ENCODE measurements at regions not wholly inside any gene's neighbourhood (a gene's known extent, or its start where the extent isn't known, plus 50 kb on each side); places are given as distances from the start of the nearest gene placed in this dataset.

DNA sequence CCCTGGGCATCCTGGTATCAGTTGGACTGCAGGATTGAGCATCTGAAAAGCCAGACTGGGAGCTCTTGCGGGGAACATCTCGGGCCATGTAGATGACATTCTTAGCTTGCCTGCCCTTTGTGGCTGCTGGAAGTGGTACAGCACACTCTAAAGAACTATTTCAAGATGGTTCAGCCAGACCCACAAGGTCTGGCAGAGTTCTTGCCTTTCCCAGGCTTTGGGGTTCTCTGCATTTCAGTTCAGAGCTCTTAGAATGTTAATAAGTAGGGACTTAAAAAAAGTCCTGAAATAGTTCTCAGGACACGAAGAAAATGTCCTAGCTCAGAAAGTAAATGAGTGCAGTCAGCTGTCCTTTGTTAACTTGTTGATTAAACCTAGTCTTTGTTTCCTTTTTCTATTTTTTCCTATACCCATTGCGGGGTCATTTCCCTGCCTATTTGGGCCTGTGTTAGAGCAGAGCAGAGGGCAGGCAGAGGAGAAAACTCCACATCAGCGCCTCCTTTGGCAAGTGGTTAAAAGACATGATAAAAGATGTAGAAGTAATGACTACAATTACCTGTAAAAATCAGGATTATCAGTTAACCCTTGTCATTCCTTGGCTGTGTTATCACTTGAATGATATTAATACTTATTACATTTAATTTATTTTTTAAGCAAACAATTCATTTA lies 291.5 kb downstream of the ZSWIM6 start:
- DNase-seq: no peak

DNA sequence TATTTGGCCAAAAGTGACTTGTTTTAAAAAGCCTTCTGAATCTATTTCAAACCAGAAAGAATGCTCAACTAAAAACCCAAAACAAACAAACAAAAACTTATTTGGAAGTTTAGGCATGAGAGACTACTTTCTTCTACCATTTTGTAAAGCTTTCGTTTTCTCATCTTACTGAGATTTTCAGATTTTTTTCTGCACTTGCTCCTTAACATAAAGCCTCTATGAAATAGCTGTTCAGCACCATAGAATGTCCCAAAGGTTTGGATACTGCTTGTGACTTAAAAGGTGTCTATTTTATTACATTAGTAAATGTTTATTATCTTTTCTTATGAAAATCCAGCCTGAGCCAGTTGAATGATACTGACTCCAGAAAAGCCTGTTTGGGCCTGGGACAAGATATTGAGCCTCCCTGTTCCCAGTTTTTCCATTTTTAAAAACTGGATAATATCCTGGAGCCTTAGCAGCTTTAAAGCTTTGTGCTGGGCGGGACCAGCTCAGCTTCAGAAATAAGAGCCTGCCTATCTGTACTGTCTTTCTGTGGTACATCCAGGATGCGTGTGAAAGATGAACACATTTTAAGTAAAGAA lies 292.6 kb downstream of the ZSWIM6 start:
- DNase-seq: no peak

DNA sequence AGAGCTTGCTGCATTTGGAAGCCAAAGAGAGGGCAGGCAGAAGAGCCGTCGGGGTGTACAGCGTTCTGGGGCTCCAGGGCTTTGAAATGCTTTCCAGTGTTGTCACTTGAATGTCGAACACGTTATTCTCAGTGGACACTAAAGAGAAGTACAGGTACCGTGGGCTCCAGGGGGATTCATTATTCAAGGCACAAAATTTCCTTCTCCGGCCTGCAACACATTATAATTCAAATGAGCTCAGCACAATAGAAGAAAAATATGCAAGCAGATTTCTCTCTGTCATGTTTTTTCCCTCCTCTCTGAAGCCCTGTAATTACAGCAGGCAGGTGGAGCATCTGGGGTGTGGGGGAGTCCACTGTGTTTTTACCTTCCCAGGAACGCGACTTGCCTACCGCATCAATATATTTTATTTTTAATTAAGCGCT lies 293.1 kb downstream of the ZSWIM6 start:
- no peak for DNase-seq

DNA sequence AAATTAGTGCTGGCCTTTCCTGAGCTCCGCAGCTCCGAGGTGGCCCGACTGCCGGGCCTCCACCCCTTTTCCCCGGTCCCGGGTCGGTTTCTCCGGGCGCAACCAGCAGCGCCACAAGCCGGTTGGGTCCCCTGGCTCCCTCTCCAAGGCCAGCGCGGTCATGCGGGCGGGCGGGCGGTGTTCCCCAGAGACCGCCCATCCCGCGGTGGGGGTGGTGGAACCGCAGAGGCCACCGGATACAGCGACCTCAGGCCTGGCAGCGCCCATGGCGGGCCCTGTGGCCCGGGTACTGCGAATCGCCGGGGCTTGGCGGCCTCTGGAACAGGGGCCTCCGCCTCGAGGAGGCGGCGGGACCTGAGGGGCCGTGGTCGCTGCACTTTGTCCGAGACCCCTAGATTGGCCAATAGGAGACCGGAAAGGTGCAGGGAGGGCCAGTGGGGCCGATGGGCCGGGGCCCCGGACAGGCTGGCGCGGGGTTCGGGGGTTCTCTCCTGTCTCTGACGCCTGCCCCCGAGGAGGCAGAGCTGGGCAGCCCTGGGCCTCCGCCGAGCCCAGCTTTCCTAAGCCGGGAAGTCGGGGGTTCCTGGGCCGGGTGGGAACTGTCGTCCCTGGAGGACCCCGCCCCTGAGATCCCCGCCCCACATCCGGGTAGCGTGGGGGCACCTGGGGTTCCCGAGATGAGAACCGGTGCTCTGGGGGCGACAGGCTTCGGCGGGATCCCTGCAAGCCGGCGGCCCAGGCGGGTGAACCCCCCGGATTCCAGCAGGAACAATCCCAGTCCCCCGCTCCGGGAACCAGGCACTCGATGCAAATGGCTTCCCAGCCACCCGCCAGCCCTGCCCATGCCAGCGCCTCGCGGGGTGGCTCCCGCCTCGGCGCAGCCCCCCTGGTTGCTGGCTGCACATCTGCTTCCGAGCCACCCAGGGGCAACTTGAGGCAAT lies 293.9 kb downstream of the ZSWIM6 start:
- DNase-seq: peak; percentile 61 to 65

DNA sequence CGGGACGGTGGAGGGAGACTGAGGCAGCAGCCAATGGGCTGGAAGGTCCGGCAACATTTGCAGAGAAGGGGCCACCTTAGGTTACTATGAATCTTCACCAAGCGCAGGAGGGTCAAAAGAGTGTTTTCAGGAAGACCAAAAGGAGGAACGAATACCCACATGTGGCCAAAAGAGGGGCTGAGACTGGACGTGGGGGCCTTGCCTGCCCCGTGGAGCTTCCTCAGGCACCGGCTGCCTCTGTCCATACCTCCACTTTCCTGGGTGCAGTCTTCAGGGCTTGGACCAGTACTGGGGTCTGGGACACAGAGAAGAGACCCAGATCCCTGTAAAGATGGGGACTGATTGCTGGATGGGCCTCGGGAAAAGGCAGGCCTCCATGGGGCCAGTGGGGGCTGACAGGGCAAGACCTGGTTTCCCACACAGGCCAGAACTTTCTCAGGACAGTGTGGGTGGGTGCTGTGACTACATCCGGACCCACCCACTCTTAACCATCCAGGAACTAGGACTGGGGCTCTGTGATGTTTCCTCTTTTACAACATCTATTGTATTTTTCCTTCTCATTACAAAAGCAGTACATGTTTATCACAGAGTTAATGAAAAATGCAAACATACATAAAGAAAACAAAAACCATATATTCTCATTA lies 294.7 kb downstream of the ZSWIM6 start:
- peak in 1 of 2 experiments; percentile 25 for DNase-seq

DNA sequence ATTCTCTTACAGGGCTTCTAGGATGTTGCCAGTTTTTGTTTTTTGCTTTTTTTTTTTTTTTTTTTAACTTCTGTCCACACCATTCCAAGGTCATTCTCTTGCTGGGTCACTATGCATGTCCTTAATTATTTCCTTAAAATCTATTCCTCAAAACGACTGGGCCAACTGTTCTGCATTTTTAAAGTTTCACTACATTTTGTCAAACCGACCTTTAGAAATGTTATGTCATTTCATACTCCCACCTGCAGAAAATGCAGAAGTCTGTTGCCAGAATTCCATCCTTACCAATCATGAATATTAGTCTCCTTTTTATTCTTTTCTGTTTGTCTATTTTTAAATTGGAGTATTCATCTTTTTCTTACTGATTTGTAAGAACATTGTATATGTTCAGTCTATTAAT lies 295.5 kb downstream of the ZSWIM6 start:
- no peak for DNase-seq

DNA sequence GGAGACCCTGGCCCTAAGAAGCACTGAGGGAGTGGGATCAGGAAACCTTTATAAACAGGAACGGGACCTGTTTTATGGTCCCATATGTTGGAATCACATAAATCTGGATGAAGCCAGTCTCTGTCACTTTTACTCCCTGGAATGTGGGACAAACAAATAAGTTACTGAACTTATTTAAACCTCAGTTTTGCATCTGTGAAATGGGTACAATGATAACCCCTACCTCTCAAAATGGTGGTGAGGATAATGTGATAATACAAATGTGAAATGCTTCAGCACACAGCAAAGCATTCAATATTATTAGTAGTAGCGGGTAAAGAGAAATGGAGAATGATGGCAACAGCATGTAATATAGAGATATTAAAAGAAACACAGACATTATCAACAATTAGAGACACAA lies 298.9 kb downstream of the ZSWIM6 start:
- no peak for DNase-seq

DNA sequence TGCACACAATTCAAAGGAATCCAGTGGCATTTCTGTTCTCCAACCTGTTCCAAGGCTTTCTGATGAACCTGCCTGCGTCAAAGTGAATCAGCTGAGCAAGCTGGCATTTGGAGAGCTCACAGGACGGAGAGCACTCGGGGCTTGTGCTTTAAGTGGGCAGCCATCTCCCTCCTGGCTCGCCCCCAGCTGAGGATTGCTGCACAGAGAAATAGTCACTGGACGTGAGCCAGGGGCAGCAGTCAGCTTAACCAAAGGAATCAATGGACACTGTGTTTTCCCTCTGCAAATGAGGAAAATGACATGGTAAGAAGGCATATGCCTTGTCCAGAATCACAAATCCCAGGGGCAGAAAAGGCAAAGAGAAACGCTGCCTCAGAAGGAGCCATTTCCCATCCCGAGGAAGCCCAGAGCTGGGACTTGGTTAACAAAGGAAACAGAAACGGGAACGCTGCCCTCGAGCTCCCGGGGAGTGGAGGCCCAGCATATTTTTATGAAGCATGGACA lies 299.4 kb downstream of the ZSWIM6 start:
- no peak for DNase-seq

DNA sequence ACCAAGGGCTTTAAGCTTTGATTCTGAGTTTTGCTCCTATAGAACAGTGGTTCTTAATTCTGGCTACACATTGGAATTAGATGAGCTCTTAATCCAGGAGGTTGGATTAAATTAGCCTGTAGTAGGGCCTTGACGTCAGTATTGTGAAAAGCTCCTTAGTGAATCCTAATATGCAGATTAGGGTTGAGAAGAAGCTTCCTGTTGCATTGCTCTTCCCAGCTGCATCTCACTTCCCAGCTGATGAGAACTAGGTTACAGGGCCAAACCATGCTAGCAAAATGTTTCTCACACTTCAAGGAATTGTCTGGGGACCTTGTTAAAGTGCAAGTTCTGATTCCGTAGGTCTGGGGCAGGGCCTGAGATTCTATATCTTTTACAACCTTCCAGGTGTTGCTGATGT lies 300.0 kb downstream of the ZSWIM6 start:
- DNase-seq: no peak

DNA sequence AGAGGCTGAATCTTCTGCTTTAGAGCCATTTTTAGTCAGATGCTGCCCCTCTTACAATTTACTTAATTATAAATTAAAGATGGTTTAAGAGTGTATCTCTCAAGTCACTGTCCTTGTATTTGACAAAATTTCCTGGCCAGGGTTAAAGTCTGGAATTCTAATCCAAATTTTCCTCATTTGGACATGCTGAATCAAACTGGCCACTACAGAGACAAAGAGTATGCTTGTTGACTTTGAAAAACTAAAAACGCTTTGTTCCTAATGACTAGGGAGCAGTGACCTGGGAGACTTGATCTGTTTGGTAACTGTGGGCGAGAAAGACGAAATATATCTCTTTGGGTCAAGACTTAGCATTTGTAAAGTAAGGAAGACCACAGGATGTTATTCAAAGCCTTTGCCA lies 303.2 kb downstream of the ZSWIM6 start:
- no peak for DNase-seq

DNA sequence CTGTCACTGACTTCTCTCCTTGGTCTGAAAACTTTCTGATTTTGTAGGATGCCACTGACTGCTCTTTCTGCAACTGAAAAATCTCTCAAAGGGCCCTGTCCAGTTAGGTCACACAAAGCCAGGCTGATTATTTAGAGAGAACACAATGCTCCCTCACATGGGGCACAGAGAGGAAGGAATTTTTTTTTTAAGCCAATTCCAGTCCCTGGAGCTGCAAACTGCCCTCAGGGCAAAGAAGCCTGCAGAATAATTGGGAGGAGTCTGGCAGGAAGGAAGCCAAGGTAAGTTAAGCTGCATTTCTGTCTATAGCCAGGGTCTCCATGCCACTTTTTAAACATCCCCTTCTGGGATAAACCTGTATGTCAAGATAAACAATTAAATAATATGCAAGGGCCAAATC lies 305.5 kb downstream of the ZSWIM6 start:
- no peak for DNase-seq

DNA sequence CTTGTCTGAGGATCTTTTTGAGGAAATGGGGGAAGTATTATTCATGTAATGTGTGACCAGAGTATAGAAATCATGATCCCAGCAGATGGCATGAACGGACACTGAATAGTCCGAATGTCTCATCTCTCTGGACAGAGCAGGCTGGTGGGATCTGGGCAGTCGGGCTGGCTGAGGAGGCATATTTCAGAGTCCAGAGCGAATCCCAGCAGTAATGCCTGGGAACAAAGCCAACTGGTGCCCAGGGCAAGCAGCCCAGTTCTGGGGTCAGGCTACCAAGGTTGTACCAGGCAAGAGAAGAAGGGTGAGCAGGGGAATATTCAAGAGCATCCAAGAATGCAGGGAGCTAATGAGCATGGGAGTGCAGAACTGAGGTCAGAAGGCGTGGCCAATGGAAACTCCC lies 306.4 kb downstream of the ZSWIM6 start:
- DNase-seq: no peak

DNA sequence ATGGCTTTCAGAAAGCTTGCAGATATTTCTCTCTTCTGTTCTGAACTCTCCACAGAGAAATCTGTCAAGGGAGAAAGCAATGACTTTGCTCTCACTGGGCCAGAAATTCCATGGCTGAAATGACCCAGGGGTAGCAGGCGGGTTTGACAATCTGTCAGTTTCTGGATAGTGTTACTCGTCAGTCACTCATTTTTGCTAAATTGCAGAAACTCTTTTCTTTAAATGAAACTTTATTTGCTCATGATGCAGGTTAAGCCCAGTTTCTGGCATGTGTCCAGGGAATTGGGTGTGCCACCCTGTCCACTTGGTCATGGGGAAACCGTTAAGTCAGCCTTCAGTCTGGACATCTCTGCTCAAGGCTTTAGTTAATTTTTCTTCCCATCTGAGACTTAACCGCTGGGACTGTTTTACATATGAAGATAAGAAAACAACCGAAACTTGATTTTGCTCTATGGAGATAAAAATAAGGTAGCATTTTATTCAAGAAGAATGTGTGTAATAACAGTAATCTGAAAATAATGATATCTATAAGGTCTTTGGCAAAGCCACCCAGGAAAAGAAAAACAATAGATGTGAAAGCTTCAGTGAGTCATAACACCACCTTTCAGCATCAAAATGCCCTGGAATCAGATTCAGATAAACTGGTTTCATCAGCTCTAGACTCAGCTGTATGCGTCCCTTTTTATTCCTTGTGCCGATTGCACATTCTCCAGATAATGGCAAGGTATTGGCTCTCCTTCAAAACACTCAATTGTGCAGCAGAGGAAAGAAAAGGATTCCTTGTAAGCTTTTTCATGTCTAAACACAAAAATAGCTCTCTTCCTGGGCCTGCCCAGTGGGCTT lies 308.3 kb downstream of the ZSWIM6 start:
- no peak for DNase-seq

DNA sequence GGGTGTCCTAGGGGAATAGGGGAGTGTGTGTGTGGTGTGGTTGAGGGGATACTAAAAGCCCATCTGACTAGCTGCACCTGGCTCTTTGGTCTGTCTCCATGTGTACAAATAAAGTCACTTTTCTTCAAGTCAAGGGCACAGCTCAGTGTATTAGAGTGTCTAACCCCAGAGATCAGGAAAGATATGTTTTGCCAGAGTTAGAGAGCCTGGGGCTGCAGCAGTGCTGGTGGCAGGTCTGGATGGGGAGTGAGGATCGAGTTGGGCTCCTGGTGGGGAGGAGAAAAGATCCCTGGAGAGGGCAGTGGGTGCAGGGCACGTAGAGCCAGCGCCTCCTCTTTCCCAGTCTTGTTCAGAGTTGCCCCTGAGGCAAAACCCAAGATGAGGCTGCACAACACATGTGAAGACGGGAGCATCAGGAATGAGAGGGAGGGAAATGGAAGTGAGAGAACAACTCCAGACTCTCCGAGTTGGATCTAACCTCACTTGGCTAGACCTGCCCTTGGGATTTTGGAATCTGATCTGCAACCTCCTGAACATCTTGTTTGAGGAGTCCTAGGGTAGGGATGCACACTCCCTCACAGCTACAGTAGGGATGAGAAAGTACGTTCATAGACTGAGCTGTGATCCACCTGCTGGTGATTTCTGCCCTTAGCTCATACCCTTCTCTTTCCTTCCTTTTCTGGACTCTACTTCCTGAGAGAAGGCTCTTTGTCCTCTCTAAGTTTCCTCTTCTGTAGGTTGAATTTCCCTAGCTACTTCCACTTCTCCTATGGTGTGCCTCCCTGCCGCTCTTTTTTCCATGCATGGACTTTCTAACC lies 309.9 kb downstream of the ZSWIM6 start:
- no peak for DNase-seq

DNA sequence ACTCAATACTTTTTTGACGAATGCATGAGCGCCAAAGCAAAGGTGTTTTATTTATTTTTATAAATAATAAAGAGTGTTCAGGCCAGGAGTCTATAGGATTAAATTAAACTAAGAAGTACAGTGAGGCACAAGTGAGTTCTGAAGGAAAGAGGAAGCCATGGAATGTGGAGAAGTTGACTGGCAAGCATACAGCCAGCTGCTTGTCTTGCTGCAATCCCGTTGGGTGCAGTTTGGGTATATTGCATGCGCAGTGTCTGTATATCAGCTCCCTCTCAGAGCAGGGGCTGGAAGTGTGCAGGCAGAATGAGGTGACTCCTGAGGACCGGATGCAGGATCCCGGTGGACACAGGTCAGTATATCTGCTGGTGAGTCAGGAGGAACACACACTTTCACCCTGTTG lies 315.6 kb downstream of the ZSWIM6 start:
- no peak for DNase-seq

DNA sequence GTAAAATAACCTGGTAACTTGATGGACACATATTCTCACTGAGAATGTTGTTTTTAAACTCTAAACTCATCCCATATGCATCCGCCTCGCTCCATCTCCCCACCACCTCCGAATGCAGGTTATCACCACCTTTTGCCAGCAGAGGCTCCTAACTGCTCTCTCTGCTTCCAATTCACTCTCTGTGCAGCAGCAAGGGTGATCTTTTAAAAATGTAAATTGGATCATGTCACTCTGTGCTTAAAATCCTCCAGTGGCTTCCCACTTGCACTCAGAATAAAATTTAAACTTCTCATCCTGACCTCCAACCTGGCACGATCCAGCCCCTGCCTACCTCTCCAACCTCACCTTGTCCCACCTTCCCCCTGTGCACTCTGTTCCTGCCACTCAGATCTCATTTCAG lies 317.2 kb downstream of the ZSWIM6 start:
- no peak for DNase-seq

DNA sequence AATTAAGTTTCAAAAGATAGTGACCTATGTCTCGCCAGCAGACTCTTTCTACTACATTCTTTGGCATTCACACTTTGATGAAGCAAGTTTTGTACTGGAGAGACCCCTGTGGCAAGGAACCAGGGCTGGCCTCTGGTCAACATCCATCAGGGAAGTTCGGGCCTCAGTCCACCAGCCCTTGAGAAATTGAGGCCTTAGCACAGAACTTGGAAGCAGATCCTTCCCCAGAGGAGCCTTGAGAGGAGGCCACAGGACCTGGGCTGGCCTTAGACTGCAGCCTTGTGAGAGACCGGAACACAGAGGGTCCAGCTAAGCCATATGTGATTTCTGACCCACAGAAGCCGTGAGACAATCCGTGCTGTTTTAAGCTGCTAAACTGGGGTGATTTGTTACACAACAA lies 317.9 kb downstream of the ZSWIM6 start:
- DNase-seq: no peak

DNA sequence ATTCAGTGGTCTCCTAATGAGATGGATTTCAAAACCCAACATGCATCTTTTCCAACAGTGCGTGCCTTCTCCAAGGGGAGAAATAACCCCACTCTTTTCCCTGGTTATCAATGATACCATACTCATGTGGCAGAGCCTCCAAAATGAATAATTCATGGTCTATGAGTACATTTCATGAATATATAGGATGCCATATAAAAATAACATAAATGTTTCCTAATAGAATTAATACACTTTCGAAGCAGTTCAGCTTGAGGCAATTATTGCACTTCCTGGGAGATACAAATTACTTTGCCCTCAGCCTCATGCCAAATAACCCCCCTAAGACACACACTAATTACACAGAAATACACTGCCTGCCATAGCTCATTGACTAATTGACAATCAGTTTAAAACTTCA lies 318.6 kb downstream of the ZSWIM6 start:
- DNase-seq: no peak

DNA sequence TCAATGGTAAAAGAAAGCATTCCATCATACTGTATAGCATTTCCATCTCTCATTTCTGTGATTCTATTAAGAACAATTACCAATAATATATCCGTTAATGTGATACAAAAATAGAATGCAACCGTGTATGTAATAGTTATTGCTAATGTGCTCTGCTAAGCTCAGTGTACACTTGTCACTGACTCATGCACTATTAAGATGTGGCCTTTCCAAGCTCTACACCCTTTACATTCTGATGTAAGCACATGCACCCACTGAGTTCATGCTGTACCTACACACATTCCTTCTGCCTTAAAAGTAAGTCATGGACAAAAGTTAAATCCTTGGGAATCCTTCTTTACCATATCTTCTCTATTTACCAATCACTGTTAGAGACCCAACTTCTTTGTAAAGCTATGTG lies 319.1 kb downstream of the ZSWIM6 start:
- DNase-seq: no peak

DNA sequence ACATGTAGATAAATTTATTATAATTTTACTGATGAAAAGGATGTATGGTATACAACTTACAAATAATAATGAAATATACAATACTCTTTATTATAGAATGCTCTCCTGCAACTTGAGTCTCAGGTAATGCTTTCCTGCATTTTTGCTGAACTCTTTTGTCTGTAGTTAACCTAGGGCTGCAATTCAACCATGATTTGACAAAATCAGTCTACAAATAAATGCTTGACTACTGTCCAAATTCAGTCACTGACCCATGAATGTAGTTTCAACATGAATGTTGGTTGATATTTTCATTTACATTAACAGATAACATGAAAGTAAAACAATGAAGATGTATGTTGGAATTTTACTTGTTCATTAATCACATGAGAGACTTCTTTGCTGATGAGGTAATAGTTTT lies 320.9 kb downstream of the ZSWIM6 start:
- no peak for DNase-seq

DNA sequence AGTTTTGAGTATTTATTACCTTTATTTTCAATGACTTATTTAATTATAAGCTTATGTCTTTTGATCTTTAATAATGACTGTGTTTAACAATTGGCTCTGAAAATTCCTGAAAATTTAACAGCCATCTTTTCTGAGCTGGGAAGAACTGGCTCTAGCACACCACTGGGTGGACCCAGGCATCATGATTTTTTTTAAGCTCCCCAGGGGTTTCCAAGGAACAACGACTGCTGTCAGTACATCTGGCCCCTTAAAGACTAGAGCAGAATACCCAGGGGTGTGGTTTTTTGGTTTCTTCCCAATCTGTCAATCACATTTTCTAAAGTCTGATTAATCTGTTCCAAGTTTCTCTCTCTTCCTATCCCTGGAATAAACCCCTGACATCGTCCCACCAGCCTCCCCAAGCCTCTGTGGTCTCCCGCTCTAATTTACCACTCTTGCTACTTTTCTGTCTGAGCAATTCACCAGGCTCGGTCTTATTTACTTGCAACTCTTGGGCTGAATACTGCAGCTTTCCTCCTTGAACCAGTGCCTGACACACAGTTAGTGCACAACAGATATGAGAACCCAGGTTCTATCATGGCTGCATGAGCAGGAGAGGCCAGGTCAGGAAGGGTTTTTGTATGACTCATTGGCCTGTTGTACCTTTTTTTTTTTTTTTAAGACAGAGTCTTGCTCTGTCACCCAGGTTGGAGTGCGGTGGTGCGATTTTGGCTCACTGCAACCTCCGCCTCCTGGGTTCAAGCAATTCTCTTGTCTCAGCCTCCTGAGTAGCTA lies 321.9 kb downstream of the ZSWIM6 start:
- no peak for DNase-seq
